ENCODE measurements at regions not wholly inside any gene's neighbourhood (a gene's known extent, or its start where the extent isn't known, plus 50 kb on each side); places are given as distances from the start of the nearest gene placed in this dataset.

- TF ChIP-seq, protein P1, sequence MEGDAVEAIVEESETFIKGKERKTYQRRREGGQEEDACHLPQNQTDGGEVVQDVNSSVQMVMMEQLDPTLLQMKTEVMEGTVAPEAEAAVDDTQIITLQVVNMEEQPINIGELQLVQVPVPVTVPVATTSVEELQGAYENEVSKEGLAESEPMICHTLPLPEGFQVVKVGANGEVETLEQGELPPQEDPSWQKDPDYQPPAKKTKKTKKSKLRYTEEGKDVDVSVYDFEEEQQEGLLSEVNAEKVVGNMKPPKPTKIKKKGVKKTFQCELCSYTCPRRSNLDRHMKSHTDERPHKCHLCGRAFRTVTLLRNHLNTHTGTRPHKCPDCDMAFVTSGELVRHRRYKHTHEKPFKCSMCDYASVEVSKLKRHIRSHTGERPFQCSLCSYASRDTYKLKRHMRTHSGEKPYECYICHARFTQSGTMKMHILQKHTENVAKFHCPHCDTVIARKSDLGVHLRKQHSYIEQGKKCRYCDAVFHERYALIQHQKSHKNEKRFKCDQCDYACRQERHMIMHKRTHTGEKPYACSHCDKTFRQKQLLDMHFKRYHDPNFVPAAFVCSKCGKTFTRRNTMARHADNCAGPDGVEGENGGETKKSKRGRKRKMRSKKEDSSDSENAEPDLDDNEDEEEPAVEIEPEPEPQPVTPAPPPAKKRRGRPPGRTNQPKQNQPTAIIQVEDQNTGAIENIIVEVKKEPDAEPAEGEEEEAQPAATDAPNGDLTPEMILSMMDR (IDR thresholded peaks at IDR 0.05) = no peak
- Mint-ChIP-seq H3K4me1 (peaks cover 25% of the 10 kb centered on the region), H3K36me3 (ENCODE audit: low read depth) (no peaks in the 10 kb centered on the region), H3K4me3 (no peak overlapping the region), H3K27ac (no peak overlapping the region), H3K27me3 (ENCODE audit: low read depth, poor library complexity) (peaks cover 8% of the 10 kb centered on the region), H3K9me3 (no peaks in the 10 kb centered on the region)
- DNase-seq = no peak
Measured at GRCh38 chr1:67886076-67886475, 52.8 kb upstream of the GNG12 start.

DNA sequence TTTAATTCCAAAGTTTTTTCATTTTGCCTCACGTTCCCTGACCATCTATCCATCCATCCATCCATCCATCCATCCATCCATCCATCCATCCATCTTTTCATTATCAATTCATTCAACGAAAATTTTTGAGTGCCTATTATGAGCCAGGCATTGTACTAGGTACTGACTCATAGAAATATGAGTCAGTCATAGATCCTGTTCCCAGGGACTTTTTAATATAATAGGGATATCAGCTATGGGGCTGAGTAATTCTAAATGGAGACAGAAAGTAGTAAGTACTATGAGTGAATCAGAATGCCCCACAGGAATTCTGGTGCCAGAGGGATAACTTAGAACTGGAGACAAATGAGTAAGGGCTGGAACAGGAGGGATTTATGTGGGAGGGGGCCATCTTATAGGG is 49.8 kb upstream of the GNG12 start:
- H3K27ac Mint-ChIP-seq = no peak overlapping the region

More for the DNA sequence above, 49.8 kb upstream of the GNG12 start:
- TF ChIP-seq, protein P1 (IDR thresholded peaks at IDR 0.05) = no peak
- no peak for DNase-seq
- H3K36me3 Mint-ChIP-seq (ENCODE audit: low read depth) = no peaks in the 10 kb centered on the region
- H3K4me3 Mint-ChIP-seq = no peak overlapping the region
- no peaks in the 10 kb centered on the region for H3K9me3 Mint-ChIP-seq
- peaks cover 10% of the 10 kb centered on the region for H3K27me3 Mint-ChIP-seq (ENCODE audit: low read depth, poor library complexity)
- H3K4me1 Mint-ChIP-seq = no peaks in the 10 kb centered on the region

Data from nephron progenitor cell (in vitro differentiated cells).